ENCODE measurements at regions not wholly inside any gene's neighbourhood (a gene's known extent, or its start where the extent isn't known, plus 50 kb on each side); places are given as distances from the start of the nearest gene placed in this dataset.

DNA sequence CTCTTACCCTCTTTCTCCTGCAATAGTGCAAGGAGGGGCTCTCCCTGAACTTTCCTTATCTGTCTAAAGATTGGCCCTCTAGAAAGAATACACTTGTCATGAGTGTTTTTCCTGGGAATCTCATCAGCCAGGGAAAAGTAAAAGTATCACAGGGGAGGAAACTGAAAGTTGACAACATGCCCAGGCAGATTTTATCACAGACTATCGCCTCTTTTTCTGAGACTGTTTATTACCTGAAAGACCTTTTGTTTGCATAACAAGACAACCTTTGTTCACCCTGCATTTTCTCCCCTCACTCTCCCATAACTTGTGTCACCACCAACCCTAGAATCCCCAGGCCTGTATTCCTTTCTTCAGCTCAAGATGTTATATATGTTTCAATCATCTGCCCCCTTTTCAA, 794.7 kb upstream of the ADAMTS5 start:
- 5% methylated on average over 1 of the region's 1 CpG for WGBS (ENCODE audit: insufficient coverage, low coverage, missing lambda C conversion rate)
- no peak for ATAC-seq
- Histone ChIP-seq H3K9ac (ENCODE audit: insufficient read depth in 1 of 2, low read depth in 2 of 2, low read length in 2 of 2) (no peak overlapping the region), H3K4me3 (no peak overlapping the region), H4K20me1 (replicated peaks; ENCODE audit: control insufficient read depth, insufficient read depth, low read length) (no peaks in the 10 kb centered on the region), H3K9me3 (replicated peaks; ENCODE audit: control insufficient read depth, insufficient read depth, low read depth, low read length) (no peaks in the 10 kb centered on the region; the same call in 1 of the 2 replicates), H3K9me1 (ENCODE audit: control insufficient read depth, insufficient read depth, low read length) (no peaks in the 10 kb centered on the region), H3K27me3 (ENCODE audit: control insufficient read depth in 2 of 2, insufficient read depth in 2 of 2, low read length in 2 of 2) (no peaks in the 10 kb centered on the region), H2AFZ (ENCODE audit: low read depth, low read length) (no peak overlapping the region), H3K27ac (ENCODE audit: extremely low read depth, low read depth, low read length) (no peak overlapping the region), H3K4me2 (ENCODE audit: insufficient read depth, low read length) (no peak overlapping the region), H3K36me3 (ENCODE audit: control insufficient read depth, insufficient read depth, low read length) (no peaks in the 10 kb centered on the region), H3K79me2 (ENCODE audit: control insufficient read depth, insufficient read depth, low read length) (no peaks in the 10 kb centered on the region), H3K4me1 (replicated peaks in 1 of 2; ENCODE audit: control insufficient read depth in 2 of 2, insufficient read depth in 2 of 2, low read length in 2 of 2) (no peaks in the 10 kb centered on the region)
- POLR2A ChIA-PET: no interaction called here
- intact Hi-C loops (cut with micrococcal nuclease): no loop called here
- FAIRE-seq: no peak
- CTCF ChIA-PET (ENCODE audit: low intra/inter-chr PET ratio): no interaction called here
- in situ Hi-C loops (cut with MboI): no loop called here
- TF ChIP-seq ETV5 (CRISPR knock-in tag; IDR thresholded peaks at IDR 0.05; ENCODE audit: low read depth): no peak
- no peak for TF ChIP-seq YY1 (IDR thresholded peaks at IDR 0.05; ENCODE audit: borderline replicate concordance in 1 of 3, control insufficient read depth in 1 of 3, extremely low read depth in 1 of 3, insufficient read depth in 3 of 3, insufficient read length in 1 of 3, insufficient replicate concordance in 2 of 3, low read depth in 1 of 3, low read length in 2 of 3)
- no peak for TF ChIP-seq TCF3 (CRISPR knock-in tag; IDR thresholded peaks at IDR 0.05)
- no peak for TF ChIP-seq NRF1 (conservative IDR thresholded peaks at IDR 0.05 in 1 of 2, IDR thresholded peaks at IDR 0.05 in 1 of 2)
- TF ChIP-seq ZNF696 (CRISPR knock-in tag; conservative IDR thresholded peaks at IDR 0.05): no peak
- TF ChIP-seq SOX6 (IDR thresholded peaks at IDR 0.05): no peak
- TF ChIP-seq ZNF232 (CRISPR knock-in tag; IDR thresholded peaks at IDR 0.05): no peak
- TF ChIP-seq ARNT (IDR thresholded peaks at IDR 0.05): no peak
- no peak for TF ChIP-seq ZFX (CRISPR knock-in tag; IDR thresholded peaks at IDR 0.05)
- no peak for TF ChIP-seq HNRNPUL1 (IDR thresholded peaks at IDR 0.05; ENCODE audit: low read length)
- DNase-seq (ENCODE audit: extremely low read depth in 1 of 4, low spot score in 3 of 4): no peak
- BruUV-seq (replicated peaks): no TSS peak
